ENCODE measurements at regions not wholly inside any gene's neighbourhood (a gene's known extent, or its start where the extent isn't known, plus 50 kb on each side); places are given as distances from the start of the nearest gene placed in this dataset.
"Not testable (repeated sequence)": the region's sequence is repeated elsewhere in the genome, so short reads cannot be mapped to it uniquely, and the experiment has no call there.

DNA sequence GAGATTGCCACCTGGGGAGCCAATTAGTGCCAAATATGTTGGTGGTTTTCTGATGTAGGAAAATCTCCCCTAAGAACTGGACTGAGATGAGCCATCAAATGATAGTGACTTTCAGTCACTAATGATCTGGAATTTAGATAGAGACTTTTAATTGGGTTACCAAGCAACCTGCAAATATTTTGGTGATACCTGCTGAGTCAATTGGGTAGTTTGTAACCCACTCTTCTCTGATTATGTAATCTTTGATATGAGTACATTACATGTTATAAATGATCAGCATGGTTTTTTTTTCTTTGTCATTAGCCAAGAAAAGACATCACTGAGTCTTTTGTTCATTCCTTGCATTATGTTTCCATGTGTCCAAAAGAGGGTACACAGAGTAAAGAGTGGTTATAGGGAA lies 177.5 kb downstream of the SPDYE17 start:
- not testable (repeated sequence) for H3K4me3 ChIP-seq (ENCODE audit: low read depth, low read length); DNase-seq (ENCODE audit: low read depth)

DNA sequence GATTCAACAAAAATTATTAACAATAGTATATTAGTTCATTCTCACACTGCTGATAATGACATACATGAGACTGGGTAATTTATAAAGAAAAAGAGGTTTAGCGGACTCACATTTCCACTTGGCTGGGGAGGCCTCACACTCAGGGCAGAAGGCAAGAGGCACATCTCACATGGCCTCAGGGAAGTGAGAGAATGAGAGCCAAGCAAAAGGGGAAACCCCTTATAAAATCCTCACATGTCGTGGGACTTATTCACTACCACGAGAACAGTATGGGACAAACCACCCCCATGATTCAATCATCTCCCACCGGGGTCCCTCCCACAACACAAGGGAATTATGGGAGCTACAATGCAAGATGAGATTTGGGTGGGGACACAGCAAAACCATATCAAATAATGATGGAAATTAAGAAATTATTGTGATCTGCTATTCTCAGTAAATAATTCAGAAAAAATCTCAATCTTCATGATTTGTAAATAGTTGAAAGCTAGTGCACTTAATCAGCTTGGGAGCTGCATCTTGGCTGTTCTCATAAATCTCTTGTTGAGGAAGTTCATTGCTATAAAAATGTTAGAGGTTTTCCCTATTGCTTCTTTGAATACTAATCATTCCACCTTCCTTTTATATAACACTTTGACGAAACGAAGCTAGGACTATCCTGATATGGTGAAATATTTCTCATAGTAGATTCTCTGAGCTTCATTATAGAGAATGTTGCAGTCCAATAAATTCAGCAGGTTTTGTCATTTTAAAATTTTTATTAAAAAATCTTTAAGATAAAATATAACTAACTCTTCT lies 179.2 kb downstream of the SPDYE17 start:
- DNase-seq (ENCODE audit: low read depth); H3K4me3 ChIP-seq (ENCODE audit: low read depth, low read length): not testable (repeated sequence)

DNA sequence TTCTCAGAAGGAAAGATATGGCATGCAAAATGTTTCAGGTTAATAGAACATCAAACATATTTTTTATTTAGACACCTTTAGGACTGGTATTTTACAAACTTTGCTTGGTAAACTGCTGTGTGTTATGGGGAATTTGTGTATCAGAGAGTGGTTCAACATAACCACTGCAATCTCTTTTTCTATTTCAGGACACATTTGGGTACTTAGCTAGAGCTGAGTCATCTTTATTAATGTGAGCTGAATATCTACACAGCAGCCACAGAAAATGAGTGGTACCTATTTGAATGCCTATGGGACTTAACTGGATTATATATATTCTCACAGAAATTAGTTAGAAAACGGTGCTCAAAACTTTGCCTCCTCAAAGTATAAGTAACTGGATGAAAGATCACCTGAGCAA lies 179.8 kb downstream of the SPDYE17 start:
- not testable (repeated sequence) for DNase-seq (ENCODE audit: low read depth); H3K4me3 ChIP-seq (ENCODE audit: low read depth, low read length)

DNA sequence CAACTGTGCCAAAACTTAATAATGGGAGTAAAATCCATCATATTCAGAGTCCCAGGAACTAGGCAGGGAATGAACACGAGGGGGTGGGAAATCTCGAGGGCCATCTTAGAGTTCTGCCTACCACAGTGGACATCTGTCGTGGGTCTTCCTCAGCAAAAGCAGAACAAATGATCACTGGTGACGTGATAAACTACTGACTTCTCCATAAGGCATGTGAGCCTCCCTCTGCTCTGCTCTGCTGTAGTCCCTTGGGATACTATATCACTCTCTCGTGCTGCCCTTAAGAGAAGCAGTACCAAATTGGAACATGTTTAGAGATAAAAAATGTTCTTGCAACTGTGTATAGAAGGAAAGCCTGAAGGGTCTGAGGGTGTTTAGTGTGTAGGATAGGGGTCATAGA lies 180.5 kb downstream of the SPDYE17 start:
- not testable (repeated sequence) for H3K4me3 ChIP-seq (ENCODE audit: low read depth, low read length); DNase-seq (ENCODE audit: low read depth)

DNA sequence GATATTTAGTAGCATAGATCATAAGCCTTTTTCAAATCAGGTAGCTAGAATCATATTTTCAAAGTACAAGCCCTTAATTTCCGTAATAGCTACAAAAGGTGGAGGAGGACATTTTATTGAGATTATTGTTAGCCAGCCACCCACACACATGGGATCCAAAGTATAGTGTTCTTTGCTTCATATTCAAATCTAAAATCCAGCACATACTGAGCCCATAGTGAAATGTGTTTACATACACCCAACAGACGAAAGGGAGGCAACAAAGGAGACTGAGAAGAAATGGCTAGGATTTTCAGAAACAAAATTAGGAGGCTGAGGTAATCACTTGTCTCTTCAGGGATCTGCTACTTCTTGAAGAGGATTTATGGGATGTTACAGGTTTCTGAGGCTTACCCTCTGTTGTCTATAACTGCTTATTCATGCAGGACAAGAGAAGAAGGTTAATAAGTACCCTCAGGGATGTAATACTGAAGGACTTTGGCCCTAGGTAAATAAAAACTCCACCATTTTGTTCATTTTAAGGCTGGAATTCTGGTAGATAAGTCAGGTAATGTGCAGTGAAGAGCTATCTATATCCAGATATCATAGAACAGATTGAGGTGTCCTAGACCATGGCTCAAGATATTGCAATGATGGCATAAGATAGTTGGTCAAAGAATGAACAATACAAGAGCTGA lies 182.1 kb downstream of the SPDYE17 start:
- not testable (repeated sequence) for H3K4me3 ChIP-seq (ENCODE audit: low read depth, low read length); DNase-seq (ENCODE audit: low read depth)

DNA sequence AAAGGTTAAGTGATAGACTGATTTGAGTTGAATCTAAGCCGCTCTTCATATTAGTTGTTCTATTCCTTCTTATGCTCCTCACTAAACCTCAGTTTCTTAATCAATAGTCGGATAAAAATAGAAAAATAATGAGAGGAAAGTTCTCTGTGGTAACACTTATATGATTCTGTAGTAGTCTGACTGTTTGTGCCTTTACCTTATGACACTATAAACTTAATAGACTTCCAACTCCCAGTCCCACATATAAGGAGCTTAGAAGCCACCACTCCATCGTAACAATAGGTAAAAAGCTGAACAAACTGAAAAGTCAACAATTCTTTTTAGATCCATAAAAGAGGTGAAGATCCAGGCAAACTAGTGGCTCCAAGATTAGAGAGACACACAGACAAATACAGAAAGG lies 192.3 kb downstream of the SPDYE17 start:
- not testable (repeated sequence) for H3K4me3 ChIP-seq (ENCODE audit: low read depth, low read length); DNase-seq (ENCODE audit: low read depth)

DNA sequence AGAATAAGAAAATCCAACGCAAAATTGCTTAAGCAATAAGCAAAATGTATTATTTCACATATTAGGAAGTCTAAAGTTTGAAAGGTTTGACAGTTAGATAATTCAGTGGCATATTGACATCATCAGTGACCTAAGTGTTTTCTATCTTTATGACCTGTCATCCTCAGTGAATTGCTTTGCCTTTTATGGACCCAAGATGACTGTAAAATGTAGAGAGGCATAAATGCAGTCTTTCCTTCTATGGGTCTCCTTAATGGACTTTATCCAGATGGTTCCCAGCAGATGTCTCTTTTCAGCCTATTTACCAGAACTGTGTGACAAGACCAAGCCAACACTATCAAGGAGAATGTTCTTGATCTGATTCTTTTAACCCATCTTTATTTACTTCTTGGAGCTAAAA lies 192.9 kb downstream of the SPDYE17 start:
- not testable (repeated sequence) for H3K4me3 ChIP-seq (ENCODE audit: low read depth, low read length); DNase-seq (ENCODE audit: low read depth)

DNA sequence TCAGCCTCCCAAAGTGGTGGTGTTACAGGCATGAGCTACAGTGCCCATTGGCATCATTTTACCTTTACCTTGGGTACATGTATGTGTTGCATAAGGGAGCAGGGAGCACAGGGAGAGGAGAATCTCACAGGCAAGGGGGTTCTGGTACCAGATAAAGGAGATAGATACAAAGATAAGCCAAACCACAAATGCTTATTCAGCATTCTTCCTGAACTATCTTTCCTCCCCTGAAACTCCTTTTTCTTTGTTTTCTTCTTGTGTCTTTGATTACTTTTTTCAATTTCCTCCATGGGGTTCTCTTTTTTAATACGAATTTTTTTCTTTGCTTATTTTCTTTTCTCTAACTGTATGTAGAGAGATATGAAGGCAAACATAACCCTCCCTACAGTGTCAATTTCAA lies 193.8 kb downstream of the SPDYE17 start:
- DNase-seq (ENCODE audit: low read depth); H3K4me3 ChIP-seq (ENCODE audit: low read depth, low read length): not testable (repeated sequence)

DNA sequence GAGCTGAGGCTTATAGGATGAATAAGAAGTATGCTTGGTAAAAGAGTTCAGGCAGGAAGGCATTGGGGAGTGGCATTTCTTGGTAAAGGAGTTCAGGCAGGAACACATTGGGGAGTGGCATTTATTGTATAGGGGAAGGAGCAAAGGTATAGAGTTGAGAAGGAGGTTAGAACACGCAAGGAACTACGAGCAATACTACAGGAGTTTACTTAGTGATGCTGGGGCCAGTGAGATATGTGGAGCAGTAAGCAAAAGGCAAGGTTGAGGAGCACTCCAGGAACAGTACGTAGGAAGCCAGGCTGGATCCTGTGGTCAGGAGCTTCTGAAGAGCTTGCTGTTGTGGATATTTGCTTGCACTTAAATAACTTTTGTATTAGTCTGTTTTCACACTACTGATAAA lies 202.2 kb upstream of the POMZP3 start:
- DNase-seq (ENCODE audit: low read depth), result not testable (repeated sequence)

DNA sequence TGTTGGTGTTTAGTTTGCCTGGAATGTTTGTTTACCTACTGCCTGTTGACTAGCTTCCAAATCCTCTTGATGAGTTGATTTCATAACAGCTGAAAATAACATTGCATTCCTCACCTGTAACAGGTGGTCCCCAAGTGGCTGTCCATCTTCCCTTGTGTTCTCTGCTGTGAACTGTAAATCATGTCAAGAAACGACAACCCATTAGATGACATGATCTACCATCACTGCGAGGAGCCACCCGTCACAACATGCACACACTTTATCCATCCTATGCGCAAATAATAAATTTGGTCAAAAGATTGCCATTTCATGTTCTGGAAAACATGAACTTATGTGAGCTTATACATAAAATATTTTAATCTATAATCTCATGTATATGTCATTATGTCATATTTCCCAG lies 199.1 kb upstream of the POMZP3 start:
- H3K4me3 ChIP-seq (ENCODE audit: low read depth, low read length); DNase-seq (ENCODE audit: low read depth): not testable (repeated sequence)

More for the DNA sequence above, 202.2 kb upstream of the POMZP3 start:
- H3K4me3 ChIP-seq (ENCODE audit: low read depth, low read length), result not testable (repeated sequence)

DNA sequence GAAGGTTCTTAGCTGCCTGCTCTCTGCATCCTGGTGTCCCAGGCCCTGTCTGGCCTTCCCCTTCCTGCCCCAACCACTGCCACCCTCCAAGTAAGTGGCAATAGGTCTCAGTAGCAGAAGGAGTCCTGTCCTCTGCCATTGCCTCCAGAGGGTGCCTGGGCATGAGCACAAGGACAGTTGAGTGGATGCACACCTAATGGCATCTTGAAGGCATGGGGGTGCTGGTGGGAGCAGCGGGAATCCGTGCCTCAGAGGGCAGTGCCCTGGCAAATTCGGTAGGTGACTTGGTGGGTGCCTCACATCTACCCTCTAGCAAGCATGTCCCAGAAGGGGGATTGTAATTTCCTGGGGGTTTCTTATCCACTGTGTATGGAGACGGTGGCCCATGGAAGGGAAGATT lies 182.8 kb upstream of the POMZP3 start:
- DNase-seq (ENCODE audit: low read depth); H3K4me3 ChIP-seq (ENCODE audit: low read depth, low read length): not testable (repeated sequence)

DNA sequence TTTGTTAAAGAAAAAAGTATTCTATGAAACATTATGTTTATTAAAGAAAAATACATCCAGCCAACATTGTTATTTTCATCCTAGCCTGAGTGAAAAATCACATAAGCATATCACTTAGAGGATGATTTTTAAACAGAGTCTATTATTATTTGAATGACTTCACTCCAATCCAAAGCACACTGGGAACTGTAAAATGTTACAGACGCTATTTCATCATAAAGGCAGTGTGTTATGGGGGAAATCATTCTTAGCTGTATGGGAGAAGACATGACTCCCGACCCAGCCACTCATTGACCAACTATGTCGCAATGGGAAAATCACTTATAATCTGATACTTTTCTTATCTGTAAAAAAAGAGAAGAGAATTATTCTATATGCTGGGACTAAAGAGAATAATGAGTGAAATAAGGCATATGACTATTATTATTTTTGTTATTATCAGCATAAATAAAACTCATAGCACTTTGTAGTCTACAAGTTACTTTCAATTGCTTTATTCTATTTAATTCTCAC lies 180.6 kb upstream of the POMZP3 start:
- H3K4me3 ChIP-seq (ENCODE audit: low read depth, low read length); DNase-seq (ENCODE audit: low read depth): not testable (repeated sequence)

DNA sequence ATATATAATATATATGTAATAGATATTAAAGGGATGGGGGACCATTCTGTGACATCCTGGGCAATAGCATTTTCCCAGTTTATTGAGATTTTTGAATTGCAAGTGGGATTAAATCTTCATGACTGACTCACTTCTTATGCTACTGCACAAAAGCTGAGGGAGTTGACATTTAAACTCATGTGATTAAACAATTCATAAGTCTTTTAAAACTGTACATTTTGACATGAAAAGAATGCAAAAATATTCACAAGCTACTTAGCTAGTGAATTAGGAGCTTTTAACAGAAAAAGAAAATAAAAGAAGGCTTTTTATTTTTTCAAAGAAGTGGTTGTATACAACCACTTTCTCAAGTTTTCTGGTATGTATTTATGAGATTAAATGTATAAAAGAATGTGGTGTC lies 179.4 kb upstream of the POMZP3 start:
- DNase-seq (ENCODE audit: low read depth); H3K4me3 ChIP-seq (ENCODE audit: low read depth, low read length): not testable (repeated sequence)

DNA sequence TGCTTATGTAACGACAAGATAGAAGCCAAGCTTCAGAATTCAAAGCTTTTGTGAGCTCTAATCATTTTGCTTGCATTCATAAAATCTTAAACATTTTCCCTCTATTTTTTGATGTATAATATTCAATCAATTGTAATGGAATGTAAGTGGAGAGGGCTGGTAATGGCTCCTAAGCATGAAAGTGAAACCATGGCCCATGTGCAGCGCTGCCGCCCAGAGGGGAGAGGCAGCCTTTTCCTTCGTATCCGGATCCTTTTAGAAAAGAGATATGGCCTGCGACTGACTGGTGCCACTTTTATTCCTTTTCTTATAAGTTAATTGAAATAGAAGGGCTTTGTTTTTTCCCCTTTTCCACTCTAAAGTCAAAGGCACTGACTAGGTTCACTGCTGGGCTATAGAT lies 178.9 kb upstream of the POMZP3 start:
- not testable (repeated sequence) for DNase-seq (ENCODE audit: low read depth); H3K4me3 ChIP-seq (ENCODE audit: low read depth, low read length)

DNA sequence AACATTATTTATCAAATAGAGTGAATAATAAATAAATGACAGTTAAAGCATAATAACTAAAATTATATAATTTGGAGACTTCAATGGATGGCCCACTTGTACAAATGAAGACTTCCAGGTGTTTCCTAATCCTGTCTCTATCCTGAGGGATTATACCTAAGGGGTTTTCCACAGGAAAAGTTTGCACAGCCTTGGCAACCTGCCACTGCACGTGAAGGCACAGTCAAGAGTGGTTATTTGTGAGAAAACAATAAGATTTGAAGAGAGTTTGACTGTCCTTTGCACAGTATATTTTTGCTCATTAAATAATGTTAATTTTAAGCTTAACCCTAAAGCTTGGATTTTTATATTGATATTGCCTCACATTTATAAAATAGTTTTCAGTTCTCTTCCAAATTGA lies 178.2 kb upstream of the POMZP3 start:
- not testable (repeated sequence) for H3K4me3 ChIP-seq (ENCODE audit: low read depth, low read length); DNase-seq (ENCODE audit: low read depth)

DNA sequence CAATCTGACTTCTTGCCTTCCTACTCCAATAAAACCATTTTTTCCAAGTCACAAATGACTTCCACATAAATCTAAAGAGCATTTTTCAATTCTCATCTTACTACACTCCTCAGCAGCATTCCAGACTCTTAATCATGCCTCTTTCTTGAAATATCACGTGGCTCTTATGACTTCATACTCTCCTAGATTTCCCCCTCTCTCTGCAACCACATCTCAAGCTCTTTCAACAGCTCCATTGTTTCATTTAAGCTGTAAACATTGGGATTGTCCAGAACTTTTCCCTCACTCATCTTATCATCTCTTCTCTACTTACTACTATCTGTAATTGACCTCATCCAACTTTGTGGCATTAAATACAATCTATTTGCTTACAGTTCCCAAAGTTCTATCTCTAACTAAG lies 170.6 kb upstream of the POMZP3 start:
- not testable (repeated sequence) for DNase-seq (ENCODE audit: low read depth); H3K4me3 ChIP-seq (ENCODE audit: low read depth, low read length)

DNA sequence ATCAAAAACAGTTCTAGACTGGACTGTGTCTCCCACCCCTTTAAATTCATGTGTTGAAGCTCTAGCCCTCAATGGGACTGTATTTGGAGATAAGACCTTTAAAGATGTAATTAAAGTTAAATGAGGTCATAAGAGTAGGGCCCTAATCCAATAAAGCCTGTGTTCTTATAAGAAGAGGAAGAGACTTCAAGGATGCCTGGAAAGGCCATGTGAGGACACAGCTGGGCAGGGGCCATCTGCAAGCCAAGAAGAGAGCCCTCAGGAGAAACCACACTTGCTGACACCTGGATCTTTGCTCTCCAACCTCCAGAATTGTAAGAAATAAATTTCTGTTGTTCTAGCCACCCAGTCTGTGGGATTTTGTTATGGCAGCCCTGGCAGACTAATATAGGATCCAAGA lies 153.6 kb upstream of the POMZP3 start:
- not testable (repeated sequence) for DNase-seq (ENCODE audit: low read depth); H3K4me3 ChIP-seq (ENCODE audit: low read depth, low read length)

DNA sequence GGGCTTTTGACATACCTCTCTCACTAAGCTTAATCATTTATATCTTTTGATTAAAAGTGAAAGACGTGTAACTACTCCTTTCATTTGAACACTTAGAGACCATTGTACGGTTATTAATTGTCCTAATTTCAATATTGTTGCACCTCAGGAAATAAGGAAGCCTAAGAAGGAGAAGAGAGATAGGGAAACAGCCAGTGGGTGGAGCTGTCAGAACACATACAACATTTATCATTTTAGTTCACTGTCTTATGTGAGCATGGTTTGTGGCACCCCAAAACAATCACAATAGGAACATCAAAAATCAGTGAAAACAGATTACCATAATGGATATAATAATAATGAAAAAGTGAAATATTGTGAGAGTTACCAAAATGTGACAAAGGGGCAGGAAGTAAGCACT lies 147.2 kb upstream of the POMZP3 start:
- not testable (repeated sequence) for H3K4me3 ChIP-seq (ENCODE audit: low read depth, low read length); DNase-seq (ENCODE audit: low read depth)

DNA sequence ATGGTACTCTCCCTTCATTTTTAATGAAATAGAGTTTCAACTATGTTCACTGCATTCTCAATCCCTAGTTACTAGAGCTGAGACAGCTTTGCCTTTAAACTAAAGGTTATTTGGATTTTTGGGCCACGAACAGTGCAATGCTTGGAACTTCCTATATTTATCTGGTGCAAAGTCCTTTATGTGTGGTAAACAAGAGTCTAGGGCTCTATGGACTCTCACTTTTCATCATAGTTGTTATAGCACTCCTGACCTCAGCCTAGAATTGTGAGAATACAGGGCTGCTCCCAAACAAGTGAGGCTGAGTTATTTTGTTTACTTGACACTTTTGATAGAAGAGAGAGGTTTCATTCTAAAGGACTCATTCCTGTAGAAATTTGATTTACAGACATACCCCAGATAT lies 144.9 kb upstream of the POMZP3 start:
- not testable (repeated sequence) for H3K4me3 ChIP-seq (ENCODE audit: low read depth, low read length); DNase-seq (ENCODE audit: low read depth)

DNA sequence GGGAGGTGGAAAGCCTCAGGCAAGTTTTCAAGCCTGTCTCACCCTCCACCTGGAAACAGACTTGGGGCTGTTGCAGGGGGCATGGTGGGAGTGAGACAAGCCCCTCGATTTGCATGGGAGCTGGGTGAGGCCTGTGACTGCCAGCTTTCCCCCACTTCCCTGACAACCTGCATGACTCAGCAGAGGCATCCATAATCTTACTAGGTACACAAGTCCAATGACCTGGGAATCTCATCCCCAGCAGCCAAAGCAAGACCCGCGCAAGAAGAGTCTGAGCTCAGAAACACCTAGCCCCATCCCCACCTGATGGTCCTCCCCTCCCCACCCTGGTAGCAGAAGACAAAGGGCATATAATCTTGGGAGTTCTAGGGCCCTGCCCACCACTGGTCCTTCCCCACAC lies 136.9 kb upstream of the POMZP3 start:
- H3K4me3 ChIP-seq (ENCODE audit: low read depth, low read length); DNase-seq (ENCODE audit: low read depth): not testable (repeated sequence)

All from skeletal muscle cell (primary cell).